Upper lobe of left lung (tissue), 4 donors: ENCODE measurements at regions not wholly inside any gene's neighbourhood (a gene's known extent, or its start where the extent isn't known, plus 50 kb on each side); places are given as distances from the start of the nearest gene placed in this dataset.

Source experiments
- POLR2A ChIP-seq, 4 donors: fragments of 450-650 bp; IDR thresholded peaks; one replicate each; pipeline ENCODE4 v1.5.1; 2016 to 2017; ENCODE audit warnings: antibody characterized with exemption in 4 of 4, mild to moderate bottlenecking in 2 of 4
- POLR2AphosphoS5 ChIP-seq, 2 donors: sonication (generic); formaldehyde crosslinking; IDR thresholded peaks; one replicate each; pipeline ENCODE4 v1.5.1; 2017; ENCODE audit warnings: antibody characterized with exemption in 2 of 2
- TF ChIP-seq, protein P1 (sequence below), 6 experiments: fragments of 450-650 bp in 4 of 6; fragments of 200-600 bp in 2 of 6; sonication (generic) in 2 of 6; IDR thresholded peaks; one replicate each; pipeline ENCODE4 v1.5.1; 2016 to 2019; ENCODE audit warnings: antibody characterized with exemption in 6 of 6

DNA sequence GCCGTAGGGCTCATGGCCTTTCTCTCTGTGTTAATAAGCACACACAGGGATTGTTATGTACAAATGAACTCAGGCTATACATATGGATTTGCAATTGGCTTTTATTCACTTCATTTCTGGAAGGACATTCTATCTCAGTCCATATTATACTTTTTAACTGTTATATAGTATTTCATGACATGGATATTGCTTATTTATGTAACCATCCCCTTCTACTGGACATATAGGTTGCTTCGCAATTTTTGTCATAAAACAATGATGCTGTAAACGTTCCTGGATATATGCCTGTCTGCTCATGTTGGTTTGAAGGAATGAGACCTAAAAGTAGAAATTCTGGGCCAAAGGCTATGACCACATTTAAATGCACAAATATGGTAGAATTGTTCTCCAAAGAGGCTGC lies 158.1 kb downstream of the BCOR start:
- TF ChIP-seq POLR2AphosphoS5 (IDR thresholded peaks at IDR 0.05) (no peak), POLR2A (IDR thresholded peaks at IDR 0.05) (no peak)
- TF ChIP-seq, protein P1, sequence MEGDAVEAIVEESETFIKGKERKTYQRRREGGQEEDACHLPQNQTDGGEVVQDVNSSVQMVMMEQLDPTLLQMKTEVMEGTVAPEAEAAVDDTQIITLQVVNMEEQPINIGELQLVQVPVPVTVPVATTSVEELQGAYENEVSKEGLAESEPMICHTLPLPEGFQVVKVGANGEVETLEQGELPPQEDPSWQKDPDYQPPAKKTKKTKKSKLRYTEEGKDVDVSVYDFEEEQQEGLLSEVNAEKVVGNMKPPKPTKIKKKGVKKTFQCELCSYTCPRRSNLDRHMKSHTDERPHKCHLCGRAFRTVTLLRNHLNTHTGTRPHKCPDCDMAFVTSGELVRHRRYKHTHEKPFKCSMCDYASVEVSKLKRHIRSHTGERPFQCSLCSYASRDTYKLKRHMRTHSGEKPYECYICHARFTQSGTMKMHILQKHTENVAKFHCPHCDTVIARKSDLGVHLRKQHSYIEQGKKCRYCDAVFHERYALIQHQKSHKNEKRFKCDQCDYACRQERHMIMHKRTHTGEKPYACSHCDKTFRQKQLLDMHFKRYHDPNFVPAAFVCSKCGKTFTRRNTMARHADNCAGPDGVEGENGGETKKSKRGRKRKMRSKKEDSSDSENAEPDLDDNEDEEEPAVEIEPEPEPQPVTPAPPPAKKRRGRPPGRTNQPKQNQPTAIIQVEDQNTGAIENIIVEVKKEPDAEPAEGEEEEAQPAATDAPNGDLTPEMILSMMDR (IDR thresholded peaks at IDR 0.05), result no peak
